GM12864 (cell line): ENCODE measurements at regions not wholly inside any gene's neighbourhood (a gene's known extent, or its start where the extent isn't known, plus 50 kb on each side); places are given as distances from the start of the nearest gene placed in this dataset.

Experiments
- DNase-seq: peaks from one replicate; pipeline ENCODE4 v3.0.0-alpha.2; 2011; ENCODE audit warnings: low read depth
- H3K4me3 ChIP-seq: 2 replicates; pipeline ENCODE4 v1.5.1; 2011; ENCODE audit warnings: mild to moderate bottlenecking, low read depth, low read length, control low read depth
- TF ChIP-seq, protein P1 (sequence below): IDR thresholded peaks from 2 replicates; pipeline ENCODE4 v1.5.1; 2011; ENCODE audit warnings: low read depth, mild to moderate bottlenecking, moderate library complexity, low read length, control low read depth, inconsistent platforms; ENCODE audit errors: missing control alignments

DNA sequence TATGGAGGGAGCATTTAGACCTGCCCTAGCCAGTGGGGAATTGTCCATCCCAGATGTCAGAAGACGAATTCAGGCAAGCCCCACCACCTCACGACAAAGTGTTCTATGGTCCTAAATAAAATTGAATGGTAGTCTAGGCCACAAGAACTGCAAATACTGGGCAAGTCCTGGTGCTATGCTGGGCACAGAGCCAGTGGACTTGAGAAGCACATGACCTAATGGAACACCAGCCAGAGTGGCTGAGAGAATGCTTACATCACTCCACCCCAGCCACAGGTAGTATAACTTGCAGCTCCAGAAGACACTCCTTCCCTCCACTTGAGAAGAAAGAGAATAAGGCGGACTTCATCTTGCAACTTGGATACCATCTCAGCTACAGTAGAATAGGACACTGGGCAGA, 567.3 kb upstream of the CXADR start:
- H3K4me3 ChIP-seq = no peak overlapping the region
- no peak for DNase-seq
- TF ChIP-seq, protein P1, sequence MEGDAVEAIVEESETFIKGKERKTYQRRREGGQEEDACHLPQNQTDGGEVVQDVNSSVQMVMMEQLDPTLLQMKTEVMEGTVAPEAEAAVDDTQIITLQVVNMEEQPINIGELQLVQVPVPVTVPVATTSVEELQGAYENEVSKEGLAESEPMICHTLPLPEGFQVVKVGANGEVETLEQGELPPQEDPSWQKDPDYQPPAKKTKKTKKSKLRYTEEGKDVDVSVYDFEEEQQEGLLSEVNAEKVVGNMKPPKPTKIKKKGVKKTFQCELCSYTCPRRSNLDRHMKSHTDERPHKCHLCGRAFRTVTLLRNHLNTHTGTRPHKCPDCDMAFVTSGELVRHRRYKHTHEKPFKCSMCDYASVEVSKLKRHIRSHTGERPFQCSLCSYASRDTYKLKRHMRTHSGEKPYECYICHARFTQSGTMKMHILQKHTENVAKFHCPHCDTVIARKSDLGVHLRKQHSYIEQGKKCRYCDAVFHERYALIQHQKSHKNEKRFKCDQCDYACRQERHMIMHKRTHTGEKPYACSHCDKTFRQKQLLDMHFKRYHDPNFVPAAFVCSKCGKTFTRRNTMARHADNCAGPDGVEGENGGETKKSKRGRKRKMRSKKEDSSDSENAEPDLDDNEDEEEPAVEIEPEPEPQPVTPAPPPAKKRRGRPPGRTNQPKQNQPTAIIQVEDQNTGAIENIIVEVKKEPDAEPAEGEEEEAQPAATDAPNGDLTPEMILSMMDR = no peak

DNA sequence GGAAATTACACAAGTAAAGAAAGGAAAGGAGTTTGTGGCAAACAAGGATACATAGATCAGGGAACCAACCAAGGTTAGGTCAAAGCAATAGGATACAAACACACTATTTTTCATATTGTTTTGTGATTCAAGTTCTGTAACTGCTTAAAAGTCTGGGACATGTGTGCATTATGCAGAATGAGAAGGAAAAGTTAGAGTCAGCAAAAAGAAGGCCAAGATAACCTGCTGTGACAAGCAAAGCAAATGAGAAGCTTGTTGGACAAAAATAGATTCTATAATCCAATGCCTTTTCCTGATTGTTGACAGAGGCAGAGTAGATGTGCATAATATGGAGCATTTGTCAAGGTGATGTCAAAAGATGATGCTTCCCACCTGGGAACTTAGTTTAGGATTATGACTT, 556.0 kb upstream of the CXADR start:
- TF ChIP-seq, protein P1 = no peak
- DNase-seq = no peak
- H3K4me3 ChIP-seq = no peak overlapping the region

DNA sequence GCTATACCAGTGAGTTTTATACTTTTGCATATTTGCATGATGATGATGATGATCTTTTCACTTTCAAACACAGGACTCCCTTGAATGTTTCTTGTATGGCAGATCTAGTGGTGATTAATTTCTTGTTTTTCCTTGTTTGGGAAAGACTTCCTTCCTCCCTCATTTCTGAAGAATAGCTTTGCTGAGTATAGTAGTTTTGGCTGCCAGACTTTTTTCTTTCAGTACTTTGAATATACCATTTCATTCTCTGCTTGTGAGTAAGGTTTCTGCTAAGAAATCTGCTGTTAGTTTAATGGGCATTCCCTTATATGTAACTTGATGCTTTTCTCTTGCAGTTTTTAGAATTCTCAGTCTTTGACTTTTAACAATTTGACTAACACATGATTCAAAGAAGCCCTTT, 547.4 kb upstream of the CXADR start:
- TF ChIP-seq, protein P1 = no peak
- DNase-seq = no peak
- H3K4me3 ChIP-seq = no peak overlapping the region

DNA sequence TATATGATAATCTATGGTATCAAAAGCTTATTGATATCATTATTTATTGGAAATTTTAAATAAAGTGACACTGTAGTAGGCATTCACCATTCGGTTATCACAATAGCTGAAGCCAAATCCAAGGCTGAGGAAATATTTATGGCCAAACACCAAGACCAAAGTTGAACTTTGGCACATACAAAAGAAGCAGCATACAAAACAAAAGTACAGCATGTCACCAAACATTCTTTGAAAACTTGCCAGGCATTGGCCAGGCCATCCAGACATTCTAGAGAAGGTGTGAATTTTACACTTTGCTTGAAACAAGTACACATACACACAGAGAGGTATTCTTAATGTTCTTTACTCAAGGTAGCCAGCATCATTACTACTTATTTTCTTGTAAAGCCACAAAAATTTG, 544.4 kb upstream of the CXADR start:
- DNase-seq = no peak
- no peak overlapping the region for H3K4me3 ChIP-seq
- TF ChIP-seq, protein P1 = no peak

DNA sequence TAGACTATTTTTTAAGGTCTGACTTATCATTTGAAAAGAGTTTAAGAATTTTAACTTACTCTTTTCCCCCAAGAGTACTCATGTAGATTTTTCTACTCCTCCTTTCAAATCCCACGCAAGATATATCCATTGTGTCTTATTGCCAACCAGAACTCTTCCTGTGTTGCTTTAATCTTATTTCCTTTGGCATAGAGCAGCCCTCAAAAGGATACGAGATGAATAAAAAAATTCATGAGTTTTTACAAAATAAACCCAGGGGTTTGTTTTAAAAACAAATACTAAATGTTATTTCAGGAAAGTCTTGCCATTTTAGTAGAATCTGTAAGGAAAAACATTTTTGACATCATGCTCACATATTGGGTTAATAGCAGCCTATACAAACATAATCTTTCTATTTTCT, 543.2 kb upstream of the CXADR start:
- DNase-seq = no peak
- TF ChIP-seq, protein P1 = no peak
- no peak overlapping the region for H3K4me3 ChIP-seq

DNA sequence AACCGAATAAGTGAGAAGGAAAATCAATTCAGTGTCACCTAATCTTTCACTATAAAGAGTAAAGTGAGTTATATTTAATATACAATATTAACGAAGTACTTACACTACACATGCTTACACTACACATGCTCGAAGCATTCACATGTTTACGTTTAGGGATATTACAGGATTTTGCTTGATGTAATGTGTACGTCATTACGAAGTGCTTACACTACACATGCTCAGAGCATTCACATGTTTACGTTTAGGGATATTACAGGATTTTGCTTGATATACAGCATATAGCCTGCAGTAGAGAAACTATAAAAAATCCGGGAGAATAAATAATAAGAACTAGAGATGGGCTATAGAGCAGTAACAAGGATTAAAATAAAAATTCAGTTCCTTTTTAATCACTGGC, 538.8 kb upstream of the CXADR start:
- DNase-seq = no peak
- H3K4me3 ChIP-seq = no peak overlapping the region
- TF ChIP-seq, protein P1 = no peak

DNA sequence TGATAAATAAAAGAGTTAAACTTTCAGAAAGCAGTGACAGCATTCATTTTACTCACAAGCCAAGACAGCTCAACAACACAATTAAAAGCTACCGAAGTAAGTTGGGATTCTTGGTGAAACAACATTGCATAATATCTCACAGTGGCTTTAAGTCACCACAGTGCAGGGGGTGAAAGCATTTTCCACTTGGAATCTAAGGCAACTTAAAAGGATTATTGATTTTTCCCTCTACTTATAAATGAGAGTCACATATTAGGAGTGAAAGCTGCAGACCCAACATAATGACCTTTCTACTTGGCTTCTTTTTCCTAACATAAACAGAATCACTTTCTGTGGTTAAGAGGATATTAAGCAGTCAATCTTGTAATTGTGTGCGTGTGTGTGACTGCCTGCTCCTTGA, 536.6 kb upstream of the CXADR start:
- no peak overlapping the region for H3K4me3 ChIP-seq
- DNase-seq = no peak
- TF ChIP-seq, protein P1 = no peak
